OCI-LY3 (cell line): ENCODE measurements at regions not wholly inside any gene's neighbourhood (a gene's known extent, or its start where the extent isn't known, plus 50 kb on each side); places are given as distances from the start of the nearest gene placed in this dataset.
"Not testable (repeated sequence)": the region's sequence is repeated elsewhere in the genome, so short reads cannot be mapped to it uniquely, and the experiment has no call there.

ENCODE experiments used
- H2AFZ ChIP-seq: fragments of 200-600, 300-600 bp; shearing (Covaris generic); 2 replicates; pipeline ENCODE4 v1.6.0; 2014; ENCODE audit warnings: antibody characterized with exemption, low read depth, low read length
- H3K27ac ChIP-seq: fragments of 200-600, 300-600 bp; sonication (generic); 2 replicates; pipeline ENCODE4 v1.5.1; 2014; ENCODE audit warnings: mild to moderate bottlenecking, low read length, moderate library complexity, mixed read lengths
- H3K27me3 ChIP-seq: fragments of 200-600, 300-600 bp; sonication (generic); 2 replicates; pipeline ENCODE4 v1.6.1; 2014; ENCODE audit warnings: low read depth, low read length, mixed read lengths
- H3K36me3 ChIP-seq: fragments of 200-600, 300-600 bp; sonication (generic); replicated peaks from 2 replicates; pipeline ENCODE3; 2014; ENCODE audit warnings: low read depth, low read length, mixed read lengths
- H3K4me1 ChIP-seq: fragments of 300-600, 200-600 bp; sonication (generic); 2 replicates; pipeline ENCODE4 v1.6.1; 2014; ENCODE audit warnings: low read length, mixed read lengths
- H3K4me2 ChIP-seq: fragments of 200-600, 300-600 bp; sonication (generic); 2 replicates; pipeline ENCODE4 v1.6.1; 2014; ENCODE audit warnings: low read length, mixed read lengths
- H3K4me3 ChIP-seq: fragments of 300-600, 200-600 bp; sonication (generic); 2 replicates; pipeline ENCODE4 v1.5.1; 2014; ENCODE audit warnings: antibody characterized with exemption, mild to moderate bottlenecking, low read length, moderate library complexity
- H3K79me2 ChIP-seq: fragments of 300-600, 200-600 bp; shearing (Covaris generic); 2 replicates; pipeline ENCODE4 v1.6.1; 2014; ENCODE audit warnings: mild to moderate bottlenecking, low read length, mixed read lengths
- H3K9ac ChIP-seq: fragments of 300-600, 200-600 bp; shearing (Covaris generic); 2 replicates; pipeline ENCODE4 v1.6.0; 2014; ENCODE audit warnings: mild to moderate bottlenecking, low read length, moderate library complexity
- H3K9me3 ChIP-seq: fragments of 200-600, 300-600 bp; shearing (Covaris generic); 2 replicates; pipeline ENCODE4 v1.6.1; 2014; ENCODE audit warnings: low read length, mixed read lengths; ENCODE audit not compliant: insufficient read depth
- H4K20me1 ChIP-seq: fragments of 200-600, 300-600 bp; sonication (generic); 2 replicates; pipeline ENCODE4 v1.6.1; 2016; ENCODE audit warnings: low read length, mixed read lengths; ENCODE audit not compliant: insufficient read depth
- CTCF ChIP-seq: fragments of 200-600, 300-600 bp; sonication (generic); IDR thresholded peaks from 2 replicates; pipeline ENCODE4 v1.5.1; 2014; ENCODE audit warnings: antibody characterized with exemption, low read length, low read depth
- EZH2phosphoT487 ChIP-seq: fragments of 200-600 bp; shearing (Covaris generic); IDR thresholded peaks from 2 replicates; pipeline ENCODE4 v1.6.1; 2018; ENCODE audit warnings: antibody characterized with exemption, mixed run types, low read depth

- H3K36me3 ChIP-seq, result no peaks in the 10 kb centered on the region
- H4K20me1 ChIP-seq, result no peaks in the 10 kb centered on the region
- TF ChIP-seq CTCF (no peak), EZH2phosphoT487 (no peak)
- no peaks in the 10 kb centered on the region for H3K79me2 ChIP-seq
- no peaks in the 10 kb centered on the region for H3K27me3 ChIP-seq
- no peak overlapping the region for H3K4me2 ChIP-seq
- H3K4me3 ChIP-seq, result no peak overlapping the region
- no peaks in the 10 kb centered on the region for H3K4me1 ChIP-seq
- no peak overlapping the region for H3K27ac ChIP-seq
- H3K9ac ChIP-seq, result no peak overlapping the region
- H3K9me3 ChIP-seq, result no peaks in the 10 kb centered on the region
- no peak overlapping the region for H2AFZ ChIP-seq
Observed at GRCh38 chr2:78754930-78755329, 270.6 kb upstream of the REG3G start.

- Histone ChIP-seq H3K9ac (no peak overlapping the region), H3K4me3 (no peak overlapping the region), H3K27me3 (no peaks in the 10 kb centered on the region), H3K9me3 (no peaks in the 10 kb centered on the region), H3K4me1 (no peaks in the 10 kb centered on the region), H3K4me2 (no peak overlapping the region), H3K79me2 (no peaks in the 10 kb centered on the region), H3K27ac (no peak overlapping the region), H4K20me1 (no peaks in the 10 kb centered on the region), H2AFZ (no peak overlapping the region), H3K36me3 (no peaks in the 10 kb centered on the region)
- TF ChIP-seq EZH2phosphoT487 (no peak), CTCF (no peak)
Observed at GRCh38 chr2:78757191-78757590, 268.3 kb upstream of the REG3G start.

- Histone ChIP-seq H3K79me2 (no peaks in the 10 kb centered on the region), H2AFZ (no peak overlapping the region), H3K36me3 (no peaks in the 10 kb centered on the region), H3K27me3 (no peaks in the 10 kb centered on the region), H3K4me3 (no peak overlapping the region), H3K27ac (no peak overlapping the region), H3K9ac (no peak overlapping the region), H3K4me1 (no peaks in the 10 kb centered on the region), H4K20me1 (no peaks in the 10 kb centered on the region), H3K4me2 (no peak overlapping the region), H3K9me3 (no peaks in the 10 kb centered on the region)
- no peak for TF ChIP-seq EZH2phosphoT487
- no peak for TF ChIP-seq CTCF
Observed at GRCh38 chr2:78757640-78758039, 267.9 kb upstream of the REG3G start.

- not testable (repeated sequence) for H3K9me3 ChIP-seq, H3K4me2 ChIP-seq, H3K36me3 ChIP-seq, H3K4me3 ChIP-seq, H3K79me2 ChIP-seq, H4K20me1 ChIP-seq, H3K4me1 ChIP-seq, H3K27me3 ChIP-seq, H3K9ac ChIP-seq, H2AFZ ChIP-seq, H3K27ac ChIP-seq
Observed at GRCh38 chr2:78758765-78759164, 266.7 kb upstream of the REG3G start.

- Histone ChIP-seq H4K20me1 (no peaks in the 10 kb centered on the region), H3K4me3 (no peak overlapping the region), H3K4me1 (no peaks in the 10 kb centered on the region), H3K9ac (no peak overlapping the region), H3K27ac (no peak overlapping the region), H3K79me2 (no peaks in the 10 kb centered on the region), H3K27me3 (no peaks in the 10 kb centered on the region), H3K36me3 (no peaks in the 10 kb centered on the region), H3K9me3 (no peaks in the 10 kb centered on the region), H2AFZ (no peak overlapping the region), H3K4me2 (no peak overlapping the region)
- TF ChIP-seq EZH2phosphoT487, result no peak
- TF ChIP-seq CTCF, result no peak
Observed at GRCh38 chr2:78766459-78766858, 259.0 kb upstream of the REG3G start.
